Activated CD4-positive, alpha-beta T cell treated with anti-CD3 and anti-CD28 coated beads, Interleukin-2, amount 10 ng/mL, durations not matched to agents 24 days and 14 days (primary cell): ENCODE measurements at regions not wholly inside any gene's neighbourhood (a gene's known extent, or its start where the extent isn't known, plus 50 kb on each side); places are given as distances from the start of the nearest gene placed in this dataset.

Experiments
- DNase-seq: peaks from one replicate; pipeline ENCODE4 v3.0.0; 2022
- H3K27ac Mint-ChIP-seq: one replicate; pipeline ENCODE4 v1.8.0; 2022; ENCODE audit warnings: mild to moderate bottlenecking, mixed read lengths
- H3K27me3 Mint-ChIP-seq: one replicate; pipeline ENCODE4 v1.8.0; 2022; ENCODE audit warnings: mixed read lengths
- H3K36me3 Mint-ChIP-seq: one replicate; pipeline ENCODE4 v1.8.0; 2022; ENCODE audit warnings: low read depth, mild to moderate bottlenecking, mixed read lengths
- H3K4me1 Mint-ChIP-seq: one replicate; pipeline ENCODE4 v1.8.0; 2021; ENCODE audit warnings: mixed read lengths
- H3K4me3 Mint-ChIP-seq: one replicate; pipeline ENCODE4 v1.8.0; 2022; ENCODE audit warnings: mild to moderate bottlenecking, moderate library complexity, mixed read lengths
- H3K9me3 Mint-ChIP-seq: one replicate; pipeline ENCODE4 v1.8.0; 2021; ENCODE audit warnings: mixed read lengths
- intact Hi-C: fragments of 100-400 bp; cut with micrococcal nuclease; formaldehyde crosslinking; loops from one replicate; pipeline ENCODE4 v1.15.1; 2023

DNA sequence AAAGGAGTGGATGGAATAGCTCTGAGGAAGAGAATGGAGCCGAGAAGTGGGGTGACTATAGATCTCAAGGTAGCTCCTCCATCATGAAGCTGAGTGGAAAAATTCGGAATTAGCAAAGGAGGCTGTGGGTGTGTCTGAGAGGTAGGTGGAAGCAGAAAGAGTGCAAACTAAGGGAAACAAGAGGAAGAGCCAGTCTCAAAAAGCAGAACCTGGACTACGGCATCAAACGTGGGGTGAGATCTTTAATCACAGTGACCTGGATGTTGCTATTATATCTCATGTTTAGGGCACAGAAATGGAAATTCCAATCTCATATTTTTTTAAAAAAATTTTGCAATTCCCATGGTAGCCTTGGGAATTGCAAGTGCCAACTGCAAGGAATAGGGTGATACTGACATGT lies 162.5 kb upstream of the RASGEF1B start:
- Mint-ChIP-seq H3K4me1 (peaks cover 4% of the 10 kb centered on the region), H3K4me3 (no peak overlapping the region), H3K9me3 (no peaks in the 10 kb centered on the region), H3K27me3 (no peaks in the 10 kb centered on the region), H3K36me3 (no peaks in the 10 kb centered on the region), H3K27ac (no peak overlapping the region)
- no peak for DNase-seq
- intact Hi-C loops = no loop called here

DNA sequence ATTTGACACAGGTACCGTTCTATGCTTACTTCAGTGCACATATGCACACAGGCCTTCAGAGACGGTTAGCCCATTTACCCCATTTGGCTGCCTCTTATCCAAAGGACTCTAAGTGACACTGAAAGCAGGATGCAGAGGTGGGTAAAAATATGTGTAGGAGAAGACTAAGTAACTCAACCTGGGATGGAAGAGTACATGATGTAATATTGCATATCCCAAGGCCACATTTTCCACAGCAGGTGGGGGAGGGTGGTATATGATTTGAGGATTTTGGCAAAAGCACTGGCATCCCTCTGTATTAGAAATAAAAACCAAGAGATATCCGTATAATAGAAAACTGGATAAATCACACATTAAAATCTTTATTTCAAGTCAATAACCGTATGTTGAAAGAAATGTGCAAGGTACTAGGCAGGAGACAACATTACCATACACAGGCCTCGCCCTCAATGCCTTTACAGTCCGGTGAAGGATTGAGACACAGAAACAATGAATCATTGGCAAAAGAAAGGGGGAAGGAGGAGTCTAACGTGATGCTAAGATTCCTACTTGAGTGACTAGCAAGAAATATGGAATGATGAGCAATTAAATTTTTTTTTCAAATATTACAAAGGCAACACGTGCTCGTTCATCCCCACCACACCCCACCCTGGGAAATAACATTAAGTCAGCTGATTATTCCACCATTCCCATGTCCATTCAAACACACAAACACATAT lies 161.0 kb upstream of the RASGEF1B start:
- no peak overlapping the region for H3K4me3 Mint-ChIP-seq
- DNase-seq = no peak
- peaks cover 7% of the 10 kb centered on the region for H3K4me1 Mint-ChIP-seq
- no peaks in the 10 kb centered on the region for H3K36me3 Mint-ChIP-seq
- H3K27me3 Mint-ChIP-seq = no peaks in the 10 kb centered on the region
- intact Hi-C loops = no loop called here
- H3K27ac Mint-ChIP-seq = no peak overlapping the region
- H3K9me3 Mint-ChIP-seq = no peaks in the 10 kb centered on the region

- Mint-ChIP-seq H3K36me3 (no peaks in the 10 kb centered on the region), H3K4me3 (no peak overlapping the region), H3K9me3 (no peaks in the 10 kb centered on the region), H3K4me1 (peaks cover 7% of the 10 kb centered on the region), H3K27ac (no peak overlapping the region), H3K27me3 (no peaks in the 10 kb centered on the region)
- intact Hi-C loops = no loop called here
- DNase-seq = no peak
These were observed 160.3 kb upstream of the RASGEF1B start for GRCh38 chr4:81631958-81632441.

DNA sequence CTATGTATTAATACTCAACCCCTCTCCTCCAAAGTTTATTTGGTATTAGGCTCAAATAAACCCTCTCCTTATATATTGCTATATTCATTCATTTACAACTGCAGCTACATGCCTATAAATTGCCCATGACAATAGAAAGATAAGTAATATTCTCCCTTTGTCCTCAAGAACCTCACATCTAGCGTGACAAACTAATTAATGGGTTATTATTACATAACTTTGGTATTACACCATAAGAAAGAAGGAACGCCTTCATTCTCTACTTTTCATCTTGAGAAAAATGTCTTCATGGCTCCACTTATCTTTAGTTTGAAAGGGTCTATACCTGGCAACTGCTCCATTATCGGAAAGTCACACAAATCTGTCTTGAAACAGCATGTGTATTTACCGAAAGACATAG lies 157.7 kb upstream of the RASGEF1B start:
- DNase-seq = no peak
- Mint-ChIP-seq H3K27me3 (no peaks in the 10 kb centered on the region), H3K4me1 (peaks cover 4% of the 10 kb centered on the region), H3K4me3 (no peak overlapping the region), H3K9me3 (no peaks in the 10 kb centered on the region), H3K36me3 (no peaks in the 10 kb centered on the region), H3K27ac (no peak overlapping the region)
- intact Hi-C loops = no loop called here

DNA sequence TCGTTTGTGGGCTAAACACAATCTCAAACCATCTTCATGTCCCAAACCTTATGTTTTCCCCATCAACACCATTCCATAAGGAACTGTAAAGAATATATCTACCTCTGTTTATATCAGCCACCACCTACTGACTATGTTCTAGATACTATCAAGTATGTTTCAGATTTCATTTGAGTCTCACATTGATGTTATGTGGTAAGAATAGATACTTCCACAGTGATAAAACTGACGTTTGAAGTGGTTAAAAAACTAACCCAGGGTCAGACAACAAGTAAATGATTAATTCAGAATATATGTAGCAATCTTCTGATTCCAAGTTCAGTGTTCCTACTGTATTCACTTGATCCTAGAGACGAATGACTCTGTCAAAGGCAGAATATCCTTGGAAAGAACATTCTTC lies 156.8 kb upstream of the RASGEF1B start:
- intact Hi-C loops = no loop called here
- peaks cover 4% of the 10 kb centered on the region for H3K4me1 Mint-ChIP-seq
- no peak overlapping the region for H3K4me3 Mint-ChIP-seq
- no peaks in the 10 kb centered on the region for H3K9me3 Mint-ChIP-seq
- H3K36me3 Mint-ChIP-seq = no peaks in the 10 kb centered on the region
- no peaks in the 10 kb centered on the region for H3K27me3 Mint-ChIP-seq
- no peak for DNase-seq
- no peak overlapping the region for H3K27ac Mint-ChIP-seq

DNA sequence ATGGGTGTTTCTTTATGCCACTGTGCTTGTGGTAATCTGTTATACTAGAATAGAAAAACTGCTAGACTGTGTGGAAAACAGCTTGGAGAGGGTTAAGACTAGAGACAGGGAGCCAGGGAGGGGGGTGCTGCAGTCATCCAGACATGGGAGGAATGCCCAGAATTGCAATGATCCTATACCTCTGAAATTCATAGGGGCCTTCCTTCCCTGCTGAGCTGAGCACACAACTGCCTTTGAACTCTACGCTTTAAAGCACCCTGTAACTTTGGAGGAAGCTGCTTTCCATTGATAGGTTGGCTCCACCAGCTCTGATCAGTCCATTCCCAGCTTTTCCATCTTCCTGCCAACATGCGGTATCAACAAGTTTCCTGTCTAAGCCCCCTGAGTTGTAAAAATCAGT lies 155.9 kb upstream of the RASGEF1B start:
- no peak for DNase-seq
- no peak overlapping the region for H3K4me3 Mint-ChIP-seq
- no peaks in the 10 kb centered on the region for H3K27me3 Mint-ChIP-seq
- peaks cover 4% of the 10 kb centered on the region for H3K4me1 Mint-ChIP-seq
- no peak overlapping the region for H3K27ac Mint-ChIP-seq
- intact Hi-C loops = no loop called here
- no peaks in the 10 kb centered on the region for H3K36me3 Mint-ChIP-seq
- H3K9me3 Mint-ChIP-seq = no peaks in the 10 kb centered on the region

DNA sequence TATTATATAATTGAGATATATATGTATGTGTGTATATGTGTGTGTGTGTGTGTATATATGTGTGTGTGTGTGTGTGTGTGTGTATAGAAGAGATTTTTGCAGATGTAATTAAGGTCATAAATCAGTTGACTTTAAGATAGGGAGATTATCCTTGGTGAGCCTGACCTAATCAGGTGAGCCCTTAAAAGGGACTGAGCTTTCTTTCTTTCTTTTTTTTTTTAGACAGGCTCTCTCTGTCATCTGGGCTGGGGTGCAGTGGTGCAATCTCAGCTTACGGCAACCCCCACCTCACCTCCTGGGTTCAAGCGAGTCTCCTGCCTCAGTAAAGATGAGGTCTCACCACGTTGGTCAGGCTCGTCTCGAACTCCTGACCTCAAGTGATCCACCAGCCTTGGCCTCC lies 155.1 kb upstream of the RASGEF1B start:
- H3K36me3 Mint-ChIP-seq = no peaks in the 10 kb centered on the region
- intact Hi-C loops = no loop called here

DNA sequence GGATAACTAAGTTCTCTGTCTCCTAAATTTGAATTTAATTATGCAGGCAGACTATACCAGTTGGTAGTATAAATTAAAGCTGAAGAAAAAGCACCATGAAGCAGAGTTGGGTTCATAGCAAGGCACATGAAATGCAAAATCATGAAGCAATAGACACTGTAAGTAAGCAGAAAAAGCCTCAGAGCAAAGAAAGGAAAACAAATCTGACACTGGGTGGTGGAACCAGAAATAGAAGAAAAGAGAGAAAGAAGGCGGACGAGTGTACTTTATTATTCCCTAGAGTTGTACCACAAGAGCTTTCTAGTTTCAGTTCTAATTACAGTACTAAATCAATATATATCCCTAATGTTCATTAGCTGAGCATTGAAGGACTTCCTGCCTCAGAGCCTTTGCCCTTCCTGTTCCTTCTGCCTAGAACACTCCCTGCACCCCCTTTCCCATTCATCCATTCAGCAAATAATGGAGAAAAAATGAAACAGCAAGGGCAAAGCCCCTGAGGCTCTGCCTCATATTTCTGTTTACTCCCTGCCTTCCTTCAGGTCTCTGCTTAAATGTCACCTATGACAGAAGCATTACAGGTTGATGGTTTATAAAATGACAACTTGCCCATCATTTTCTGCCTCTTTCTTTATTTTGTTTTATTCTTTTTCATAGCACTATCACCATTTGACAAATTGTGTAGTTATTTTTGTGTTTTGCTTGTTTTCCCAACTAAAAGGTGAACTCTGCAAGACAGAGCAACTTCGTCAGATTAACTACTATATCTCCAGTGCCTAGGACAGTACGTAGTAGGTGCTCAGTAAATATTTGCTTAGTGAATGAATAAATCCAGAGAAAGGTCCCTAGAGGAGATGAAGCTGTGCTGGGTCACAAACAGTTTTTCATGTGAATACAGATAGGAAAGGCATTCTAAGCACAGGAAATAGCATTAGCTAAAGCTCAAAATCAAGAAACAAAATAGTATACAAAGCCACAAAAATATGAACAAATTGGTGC lies 154.0 kb upstream of the RASGEF1B start:
- Mint-ChIP-seq H3K27me3 (no peaks in the 10 kb centered on the region), H3K9me3 (no peaks in the 10 kb centered on the region), H3K36me3 (no peaks in the 10 kb centered on the region), H3K4me1 (peaks cover 4% of the 10 kb centered on the region), H3K27ac (no peak overlapping the region), H3K4me3 (no peak overlapping the region)
- no peak for DNase-seq
- intact Hi-C loops = no loop called here

More for the DNA sequence above, 155.1 kb upstream of the RASGEF1B start:
- peaks cover 4% of the 10 kb centered on the region for H3K4me1 Mint-ChIP-seq
- no peaks in the 10 kb centered on the region for H3K9me3 Mint-ChIP-seq
- H3K27me3 Mint-ChIP-seq = no peaks in the 10 kb centered on the region
- no peak overlapping the region for H3K4me3 Mint-ChIP-seq
- H3K27ac Mint-ChIP-seq = no peak overlapping the region
- DNase-seq = no peak

DNA sequence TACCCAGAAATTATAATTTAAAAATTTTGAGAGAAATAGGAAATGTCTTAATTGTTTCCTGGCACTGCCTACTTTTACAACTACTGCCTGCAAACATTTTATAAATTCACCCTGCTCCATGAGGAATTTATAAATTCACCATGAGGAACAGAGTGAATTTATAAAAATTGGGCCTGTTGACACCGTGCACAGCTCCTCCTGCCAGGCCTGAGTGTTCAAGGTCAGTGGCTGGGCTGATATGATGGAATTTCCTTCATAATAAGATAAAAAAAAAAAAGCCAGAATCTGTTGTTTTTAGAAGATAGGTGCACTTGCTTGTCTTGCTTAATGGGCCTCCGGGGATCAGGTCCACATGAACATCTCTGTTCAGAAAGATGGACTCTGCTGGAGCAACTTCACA lies 151.7 kb upstream of the RASGEF1B start:
- no peak for DNase-seq
- Mint-ChIP-seq H3K27me3 (peaks cover 2% of the 10 kb centered on the region), H3K4me1 (peaks cover under 1% of the 10 kb centered on the region), H3K36me3 (no peaks in the 10 kb centered on the region), H3K9me3 (peaks cover 4% of the 10 kb centered on the region), H3K27ac (no peak overlapping the region), H3K4me3 (no peak overlapping the region)
- intact Hi-C loops = no loop called here

DNA sequence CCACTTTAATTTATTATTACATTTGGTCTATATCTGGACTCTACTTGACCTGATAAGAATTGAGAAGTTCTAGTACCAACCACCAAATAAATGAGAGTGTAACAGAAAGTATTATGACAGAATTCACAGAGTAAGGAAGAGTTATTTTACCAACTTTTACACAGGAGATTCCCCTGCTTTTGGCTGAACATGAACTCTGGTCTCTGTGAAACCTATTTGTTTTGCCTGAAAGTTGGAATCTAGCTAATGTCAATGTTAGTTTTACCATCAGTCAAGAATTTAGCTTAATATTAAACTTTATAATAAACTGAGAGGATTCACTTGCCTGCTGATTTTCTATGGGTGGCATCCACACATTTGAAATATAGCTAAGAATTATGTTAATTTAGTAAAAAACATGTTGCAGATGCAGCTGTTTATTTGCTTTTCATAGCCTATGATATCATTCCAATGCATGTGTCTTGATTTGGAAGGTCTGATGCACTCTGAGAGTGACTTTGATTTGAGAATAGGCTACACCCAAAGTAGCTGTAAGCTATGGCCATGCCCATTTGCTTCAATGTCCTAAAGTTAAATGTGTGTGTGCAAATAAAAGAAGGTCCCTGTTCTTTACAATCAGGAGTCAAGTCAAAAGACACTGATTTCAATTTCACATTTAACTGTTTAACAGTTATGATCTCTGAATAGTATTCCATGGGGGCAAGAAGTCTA lies 150.9 kb upstream of the RASGEF1B start:
- peaks cover 2% of the 10 kb centered on the region for H3K27me3 Mint-ChIP-seq
- H3K9me3 Mint-ChIP-seq = peaks cover 4% of the 10 kb centered on the region
- no peaks in the 10 kb centered on the region for H3K36me3 Mint-ChIP-seq
- no peaks in the 10 kb centered on the region for H3K4me1 Mint-ChIP-seq
- H3K4me3 Mint-ChIP-seq = no peak overlapping the region
- intact Hi-C loops = no loop called here
- no peak for DNase-seq
- no peak overlapping the region for H3K27ac Mint-ChIP-seq

- no peaks in the 10 kb centered on the region for H3K36me3 Mint-ChIP-seq
- no peak overlapping the region for H3K27ac Mint-ChIP-seq
- no peak overlapping the region for H3K4me3 Mint-ChIP-seq
- H3K27me3 Mint-ChIP-seq = peaks cover 2% of the 10 kb centered on the region
- no peaks in the 10 kb centered on the region for H3K4me1 Mint-ChIP-seq
- intact Hi-C loops = no loop called here
- DNase-seq = no peak
- H3K9me3 Mint-ChIP-seq = peaks cover 4% of the 10 kb centered on the region
These were observed 150.3 kb upstream of the RASGEF1B start for GRCh38 chr4:81622028-81622427.

GRCh38 chr4:81621490-81621889 lies 149.8 kb upstream of the RASGEF1B start:
- Mint-ChIP-seq H3K9me3 (peaks cover 4% of the 10 kb centered on the region), H3K27me3 (peaks cover 2% of the 10 kb centered on the region), H3K4me1 (no peaks in the 10 kb centered on the region), H3K36me3 (no peaks in the 10 kb centered on the region), H3K27ac (no peak overlapping the region), H3K4me3 (no peak overlapping the region)
- intact Hi-C loops = no loop called here
- no peak for DNase-seq

DNA sequence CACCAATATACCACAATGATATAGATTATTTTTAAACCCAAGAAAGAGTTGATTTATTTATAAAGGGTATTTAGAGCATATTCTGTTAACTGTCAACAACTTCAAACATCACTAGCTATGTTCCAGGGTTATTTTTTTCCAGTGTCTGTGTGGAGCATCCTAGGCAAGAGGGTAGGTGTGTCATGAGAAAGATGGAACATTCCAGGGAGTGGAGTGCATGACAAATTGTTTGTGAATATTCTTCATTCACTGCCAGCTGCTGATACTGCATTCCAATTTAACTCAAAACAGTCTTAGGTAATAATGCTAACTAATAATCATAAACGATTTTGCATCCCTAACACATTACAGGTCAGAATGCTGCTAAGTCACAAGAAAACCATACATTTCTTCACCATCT lies 148.7 kb upstream of the RASGEF1B start:
- H3K36me3 Mint-ChIP-seq = no peaks in the 10 kb centered on the region
- no peaks in the 10 kb centered on the region for H3K4me1 Mint-ChIP-seq
- H3K4me3 Mint-ChIP-seq = no peak overlapping the region
- intact Hi-C loops = no loop called here
- peaks cover 2% of the 10 kb centered on the region for H3K27me3 Mint-ChIP-seq
- H3K9me3 Mint-ChIP-seq = peaks cover 4% of the 10 kb centered on the region
- no peak overlapping the region for H3K27ac Mint-ChIP-seq
- no peak for DNase-seq

GRCh38 chr4:81617545-81617944 lies 145.8 kb upstream of the RASGEF1B start:
- Mint-ChIP-seq H3K4me3 (no peak overlapping the region), H3K27me3 (peaks cover 2% of the 10 kb centered on the region), H3K4me1 (no peaks in the 10 kb centered on the region), H3K27ac (no peak overlapping the region), H3K36me3 (no peaks in the 10 kb centered on the region), H3K9me3 (peaks cover 4% of the 10 kb centered on the region)
- intact Hi-C loops = no loop called here
- no peak for DNase-seq
